ENCODE measurements at regions not wholly inside any gene's neighbourhood (a gene's known extent, or its start where the extent isn't known, plus 50 kb on each side); places are given as distances from the start of the nearest gene placed in this dataset.

DNA sequence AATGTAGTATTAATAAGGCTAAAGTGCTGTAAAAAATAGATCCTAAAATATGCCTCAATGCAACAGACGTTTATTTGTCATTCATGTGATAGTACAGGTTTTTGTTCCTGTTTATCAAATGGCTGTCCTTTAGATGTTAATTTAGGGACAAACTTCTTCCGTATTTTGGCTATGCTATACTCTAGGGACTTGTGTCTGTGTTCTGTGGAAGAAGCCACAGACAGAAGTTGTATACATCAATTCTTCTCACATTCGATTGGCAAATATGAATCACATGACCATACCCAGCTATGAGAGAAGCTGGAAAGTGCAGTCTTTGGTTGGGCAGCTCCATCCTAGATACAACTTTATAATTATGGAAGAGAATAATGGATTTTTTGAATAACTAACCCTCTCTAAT is 232.7 kb upstream of the SNX7 start:
- TF ChIP-seq, protein P1, sequence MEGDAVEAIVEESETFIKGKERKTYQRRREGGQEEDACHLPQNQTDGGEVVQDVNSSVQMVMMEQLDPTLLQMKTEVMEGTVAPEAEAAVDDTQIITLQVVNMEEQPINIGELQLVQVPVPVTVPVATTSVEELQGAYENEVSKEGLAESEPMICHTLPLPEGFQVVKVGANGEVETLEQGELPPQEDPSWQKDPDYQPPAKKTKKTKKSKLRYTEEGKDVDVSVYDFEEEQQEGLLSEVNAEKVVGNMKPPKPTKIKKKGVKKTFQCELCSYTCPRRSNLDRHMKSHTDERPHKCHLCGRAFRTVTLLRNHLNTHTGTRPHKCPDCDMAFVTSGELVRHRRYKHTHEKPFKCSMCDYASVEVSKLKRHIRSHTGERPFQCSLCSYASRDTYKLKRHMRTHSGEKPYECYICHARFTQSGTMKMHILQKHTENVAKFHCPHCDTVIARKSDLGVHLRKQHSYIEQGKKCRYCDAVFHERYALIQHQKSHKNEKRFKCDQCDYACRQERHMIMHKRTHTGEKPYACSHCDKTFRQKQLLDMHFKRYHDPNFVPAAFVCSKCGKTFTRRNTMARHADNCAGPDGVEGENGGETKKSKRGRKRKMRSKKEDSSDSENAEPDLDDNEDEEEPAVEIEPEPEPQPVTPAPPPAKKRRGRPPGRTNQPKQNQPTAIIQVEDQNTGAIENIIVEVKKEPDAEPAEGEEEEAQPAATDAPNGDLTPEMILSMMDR (IDR thresholded peaks at IDR 0.05): no peak
- TF ChIP-seq POLR2A (IDR thresholded peaks at IDR 0.05): no peak

Measured in ovary (tissue), 3 donors.